ENCODE measurements at regions not wholly inside any gene's neighbourhood (a gene's known extent, or its start where the extent isn't known, plus 50 kb on each side); places are given as distances from the start of the nearest gene placed in this dataset.

DNA sequence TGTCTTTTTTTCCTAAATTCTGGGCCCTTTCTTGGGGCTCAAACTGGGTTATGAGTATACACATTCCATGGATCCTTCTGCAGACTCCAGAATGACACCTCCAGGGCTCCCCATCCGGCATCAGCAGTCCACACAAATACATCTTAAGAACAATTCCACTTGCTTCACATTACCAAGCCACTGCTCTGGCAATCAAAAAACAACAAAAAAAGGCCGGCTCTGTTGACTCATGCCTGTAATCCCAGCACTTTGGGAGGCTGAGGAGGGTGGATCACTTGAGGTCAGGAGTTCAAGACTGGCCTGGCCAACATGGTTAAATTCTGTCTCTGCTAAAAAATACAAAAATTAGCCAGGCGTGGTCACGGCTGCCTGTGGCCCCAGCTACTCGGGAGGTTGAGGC, 49.9 kb upstream of the LPP start:
- TF ChIP-seq EZH2 (IDR thresholded peaks at IDR 0.05; ENCODE audit: borderline replicate concordance, insufficient read depth, low read depth, low read length, poor library complexity, severe bottlenecking), result no peak
- TF ChIP-seq, protein P1, sequence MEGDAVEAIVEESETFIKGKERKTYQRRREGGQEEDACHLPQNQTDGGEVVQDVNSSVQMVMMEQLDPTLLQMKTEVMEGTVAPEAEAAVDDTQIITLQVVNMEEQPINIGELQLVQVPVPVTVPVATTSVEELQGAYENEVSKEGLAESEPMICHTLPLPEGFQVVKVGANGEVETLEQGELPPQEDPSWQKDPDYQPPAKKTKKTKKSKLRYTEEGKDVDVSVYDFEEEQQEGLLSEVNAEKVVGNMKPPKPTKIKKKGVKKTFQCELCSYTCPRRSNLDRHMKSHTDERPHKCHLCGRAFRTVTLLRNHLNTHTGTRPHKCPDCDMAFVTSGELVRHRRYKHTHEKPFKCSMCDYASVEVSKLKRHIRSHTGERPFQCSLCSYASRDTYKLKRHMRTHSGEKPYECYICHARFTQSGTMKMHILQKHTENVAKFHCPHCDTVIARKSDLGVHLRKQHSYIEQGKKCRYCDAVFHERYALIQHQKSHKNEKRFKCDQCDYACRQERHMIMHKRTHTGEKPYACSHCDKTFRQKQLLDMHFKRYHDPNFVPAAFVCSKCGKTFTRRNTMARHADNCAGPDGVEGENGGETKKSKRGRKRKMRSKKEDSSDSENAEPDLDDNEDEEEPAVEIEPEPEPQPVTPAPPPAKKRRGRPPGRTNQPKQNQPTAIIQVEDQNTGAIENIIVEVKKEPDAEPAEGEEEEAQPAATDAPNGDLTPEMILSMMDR (IDR thresholded peaks at IDR 0.05), result no peak
- Mint-ChIP-seq H3K9me3 (ENCODE audit: insufficient read depth) (no peaks in the 10 kb centered on the region), H3K27ac (no peak overlapping the region), H3K27me3 (no peaks in the 10 kb centered on the region), H3K4me3 (no peak overlapping the region), H3K4me1 (peaks cover 18% of the 10 kb centered on the region)
- Histone ChIP-seq H3K27ac (ENCODE audit: low read length in 2 of 2) (no peak overlapping the region), H3K36me3 (replicated peaks in 1 of 2; ENCODE audit: control extremely low read depth in 1 of 2, control insufficient read depth in 1 of 2, extremely low read depth in 1 of 2, insufficient read depth in 2 of 2, low read length in 1 of 2) (no peaks in the 10 kb centered on the region), H4K20me1 (ENCODE audit: control insufficient read depth, insufficient read depth, low read length, poor library complexity, severe bottlenecking) (no peaks in the 10 kb centered on the region), H3K79me2 (ENCODE audit: control insufficient read depth, insufficient read depth, low read length) (no peaks in the 10 kb centered on the region), H3K4me2 (replicated peaks; ENCODE audit: low read depth, low read length, poor library complexity, severe bottlenecking) (no peak overlapping the region), H2AFZ (ENCODE audit: insufficient read depth, low read depth, low read length, poor library complexity, severe bottlenecking) (no peak overlapping the region), H3K4me3 (ENCODE audit: control extremely low read depth in 1 of 5, extremely low read depth in 1 of 5, insufficient read depth in 1 of 5, low read depth in 2 of 5, low read length in 4 of 5) (no peak overlapping the region), H3K4me1 (ENCODE audit: control insufficient read depth in 2 of 2, insufficient read depth in 2 of 2, low read length in 2 of 2) (peaks cover 4 to 9% of the 10 kb centered on the region in 2 donors), H3K9me3 (ENCODE audit: control extremely low read depth in 1 of 3, control insufficient read depth in 2 of 3, insufficient read depth in 1 of 3, low read length in 2 of 3) (peaks cover 0 to 5% (median 5%) of the 10 kb centered on the region in 3 donors), H3K9ac (ENCODE audit: low read length) (no peak overlapping the region), H3K27me3 (replicated peaks in 1 of 4; ENCODE audit: control extremely low read depth in 1 of 4, control insufficient read depth in 3 of 4, insufficient read depth in 4 of 4, low read length in 3 of 4) (no peaks in the 10 kb centered on the region)
- ChIA-PET POLR2A (no interaction called here), CTCF (no interaction called here)
- DNase-seq (no peak), ATAC-seq (ENCODE audit: low read depth) (no peak)
- 100% methylated on average over 1 of the region's 5 CpGs for WGBS (ENCODE audit: insufficient coverage)
- intact Hi-C loops (cut with micrococcal nuclease), result no loop called here

All from B cell (primary cell).